GM19328 (cell line): ENCODE measurements at regions not wholly inside any gene's neighbourhood (a gene's known extent, or its start where the extent isn't known, plus 50 kb on each side); places are given as distances from the start of the nearest gene placed in this dataset.
"Not testable (repeated sequence)": the region's sequence is repeated elsewhere in the genome, so short reads cannot be mapped to it uniquely, and the experiment has no call there.

Experiments
- ATAC-seq: cut with Tn5 transposase; IDR thresholded peaks from one replicate; pipeline ENCODE4 v1.9.1; 2021; ENCODE audit warnings: mild to moderate bottlenecking, moderate library complexity; ENCODE audit not compliant: unreplicated experiment

- no peak for ATAC-seq
These were observed 166.7 kb upstream of the E2F7 start for GRCh38 chr12:77232045-77232444.

DNA sequence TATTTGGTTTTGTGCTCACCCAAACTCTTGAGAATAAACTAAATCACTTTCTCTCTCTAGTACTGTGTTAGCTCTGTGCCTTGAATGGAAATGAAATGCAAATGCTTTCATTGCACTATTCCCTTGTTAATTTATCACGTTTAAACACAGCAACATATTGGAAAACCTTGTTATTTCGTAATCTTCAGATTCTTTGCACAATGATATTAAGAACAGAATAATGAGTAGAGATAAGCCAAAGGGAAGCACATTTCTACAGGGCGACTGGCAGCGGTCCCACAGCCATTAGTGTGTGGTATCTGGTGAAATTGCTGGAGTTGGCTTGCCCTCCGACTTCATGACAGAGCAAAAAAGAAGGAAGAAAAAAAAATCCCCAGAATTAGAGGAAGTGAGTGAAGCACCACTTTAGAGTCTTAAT is 166.1 kb upstream of the E2F7 start:
- ATAC-seq: no peak

DNA sequence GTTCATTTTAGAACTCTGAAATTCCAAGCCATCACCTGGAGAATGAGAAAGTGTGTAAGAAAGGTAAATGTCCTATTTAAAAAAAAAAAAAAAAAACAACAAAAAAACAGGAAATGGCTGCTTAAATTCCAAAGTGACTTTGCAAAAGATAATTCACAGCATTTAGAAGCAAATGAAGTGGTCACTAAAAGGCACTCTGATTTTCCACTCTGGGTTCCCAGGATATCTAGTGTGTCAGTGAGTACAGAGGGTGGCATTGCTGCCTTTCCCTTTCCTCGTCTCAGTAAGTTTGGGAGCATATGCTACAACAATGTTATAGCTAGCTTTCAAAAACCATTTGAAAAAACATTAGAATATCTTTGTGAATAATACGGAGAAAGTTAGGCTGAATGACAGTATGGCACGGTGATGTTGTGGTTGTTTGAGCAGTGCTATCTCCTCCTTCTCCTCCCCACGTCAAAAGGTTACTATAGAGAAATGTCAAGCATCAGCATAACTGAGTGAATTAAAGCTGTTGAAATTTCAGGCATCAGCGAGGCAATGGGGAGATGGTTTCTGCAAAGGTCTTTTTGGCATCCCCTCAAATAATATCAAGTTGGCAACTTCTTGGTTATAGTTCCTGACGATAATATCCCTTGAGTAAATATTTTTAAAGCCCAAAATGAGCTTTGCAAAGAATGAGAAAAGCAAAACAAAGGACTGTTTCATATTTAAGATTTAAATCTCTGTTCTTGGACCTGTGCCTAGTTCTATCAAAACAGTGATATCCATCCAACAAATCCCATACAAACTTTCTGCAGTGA is 164.5 kb upstream of the E2F7 start:
- no peak for ATAC-seq

GRCh38 chr12:77228376-77228775 is 163.0 kb upstream of the E2F7 start:
- no peak for ATAC-seq

DNA sequence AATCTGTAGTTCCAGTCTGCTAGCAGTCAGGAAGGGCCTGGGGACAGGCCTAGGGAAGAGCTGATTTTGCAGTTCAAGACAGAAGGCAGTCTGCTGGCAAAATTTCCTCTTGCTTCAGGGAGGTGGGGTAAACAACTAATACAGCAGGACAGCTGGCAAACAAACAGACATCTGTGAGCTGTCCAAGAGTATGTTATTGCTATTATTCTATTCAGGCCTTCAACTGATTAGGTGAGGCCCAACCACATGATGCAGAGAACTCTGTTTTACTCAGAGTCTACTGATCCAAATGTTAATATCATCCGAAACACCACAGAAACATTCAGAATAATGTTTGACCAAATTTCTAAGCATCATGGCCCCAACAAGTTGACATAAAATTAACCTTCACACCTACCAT is 161.0 kb upstream of the E2F7 start:
- no peak for ATAC-seq

- ATAC-seq: no peak
These were observed 160.0 kb upstream of the E2F7 start for GRCh38 chr12:77225373-77225772.

GRCh38 chr12:77224346-77224745 is 159.0 kb upstream of the E2F7 start:
- no peak for ATAC-seq

DNA sequence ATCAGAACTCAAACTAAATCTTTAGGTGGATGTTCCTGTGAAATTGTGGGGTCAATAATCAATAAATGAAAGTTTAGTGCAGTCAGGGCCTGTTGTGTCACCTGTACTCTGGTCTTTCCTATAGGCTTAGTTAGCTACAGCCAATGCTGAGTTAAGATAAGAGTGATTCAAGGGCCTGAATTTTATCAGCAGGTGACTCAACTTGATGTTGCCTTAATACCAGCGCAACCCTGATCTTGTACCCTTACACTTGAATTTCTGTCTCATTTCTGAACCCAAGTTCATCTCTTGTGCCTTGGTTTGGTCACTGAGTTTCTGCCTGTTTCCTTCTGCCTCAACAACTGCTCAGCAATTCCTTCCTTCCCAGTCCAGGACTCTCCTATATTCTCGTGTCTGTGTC is 157.0 kb upstream of the E2F7 start:
- no peak for ATAC-seq

GRCh38 chr12:77220586-77220985 is 155.2 kb upstream of the E2F7 start:
- no peak for ATAC-seq

DNA sequence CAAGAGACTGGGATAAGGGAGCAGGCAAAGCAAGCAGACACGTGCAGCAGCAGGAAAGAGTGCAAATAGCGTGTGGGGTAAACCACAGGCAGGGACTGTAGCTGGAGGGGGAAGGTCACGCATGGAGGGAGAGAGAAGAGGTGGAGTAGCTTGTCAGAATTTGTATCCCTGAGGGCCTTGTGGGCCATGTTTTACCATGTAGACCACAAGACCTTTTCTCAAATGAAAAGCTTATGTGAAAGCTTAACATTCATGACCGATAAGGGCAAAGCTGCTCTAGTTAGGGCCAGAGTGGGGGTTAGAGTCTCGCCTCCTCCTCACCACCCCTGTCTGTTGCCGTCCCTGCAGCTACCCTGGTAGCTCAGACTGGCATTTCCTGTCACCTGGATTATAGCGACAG is 152.9 kb upstream of the E2F7 start:
- no peak for ATAC-seq

DNA sequence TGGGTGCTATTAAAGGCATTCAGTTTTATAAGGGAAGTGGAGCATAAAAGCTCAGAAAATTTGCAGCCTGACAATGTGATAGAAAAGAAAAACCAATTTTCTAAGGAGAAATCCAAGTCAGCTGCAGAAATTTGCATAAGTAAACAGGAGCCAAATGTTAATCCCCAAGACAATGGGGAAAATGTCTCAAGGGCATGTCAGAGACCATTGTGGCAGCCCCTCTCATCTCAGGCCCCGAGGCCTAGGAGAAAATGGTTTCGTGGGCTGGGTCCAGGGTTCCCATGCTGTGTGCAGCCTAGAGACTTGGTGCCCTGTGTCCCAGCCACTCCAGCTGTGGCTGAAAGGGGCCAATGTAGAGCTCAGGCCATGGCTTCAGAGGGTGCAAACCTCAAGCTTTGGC is 150.8 kb upstream of the E2F7 start:
- ATAC-seq: not testable (repeated sequence)

GRCh38 chr12:77214136-77214535 is 148.8 kb upstream of the E2F7 start:
- no peak for ATAC-seq

DNA sequence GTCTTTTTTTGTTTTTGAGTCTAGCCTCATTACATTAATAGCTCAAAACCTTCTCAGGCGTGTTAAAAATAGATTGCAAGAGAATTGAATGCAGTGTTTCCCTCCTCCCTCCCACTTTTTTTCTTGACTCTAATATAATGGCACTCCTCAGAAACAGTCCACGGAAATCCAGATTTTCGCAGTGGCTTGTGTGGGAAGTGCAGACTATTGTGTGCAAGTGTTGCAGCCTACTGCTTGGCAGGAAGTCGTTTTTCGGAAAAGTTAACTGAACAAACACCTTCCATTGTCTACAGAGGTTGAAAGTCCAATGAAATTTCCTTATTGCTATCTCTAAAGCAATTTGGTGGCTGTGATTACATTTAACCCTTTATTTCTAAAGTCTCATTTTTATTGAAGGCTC is 147.9 kb upstream of the E2F7 start:
- ATAC-seq: no peak

DNA sequence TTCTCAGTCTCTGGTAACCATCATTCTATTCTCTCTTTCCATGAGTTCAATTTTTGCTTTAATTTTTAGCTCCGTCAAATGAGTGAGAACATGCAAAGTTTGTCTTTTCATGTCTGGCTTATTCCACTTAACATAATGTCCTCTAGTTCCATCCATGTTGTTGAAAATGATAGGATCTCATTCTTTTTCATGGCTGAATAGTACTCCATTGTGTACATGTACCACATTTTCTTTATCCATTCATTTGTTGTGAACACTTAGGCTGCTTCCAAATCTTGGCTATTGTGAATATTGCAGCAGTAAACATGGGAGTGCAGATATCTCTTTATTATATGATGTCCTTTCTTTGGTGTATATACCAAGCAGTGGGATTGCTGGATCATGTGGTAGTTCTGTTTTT is 145.4 kb upstream of the E2F7 start:
- no peak for ATAC-seq

DNA sequence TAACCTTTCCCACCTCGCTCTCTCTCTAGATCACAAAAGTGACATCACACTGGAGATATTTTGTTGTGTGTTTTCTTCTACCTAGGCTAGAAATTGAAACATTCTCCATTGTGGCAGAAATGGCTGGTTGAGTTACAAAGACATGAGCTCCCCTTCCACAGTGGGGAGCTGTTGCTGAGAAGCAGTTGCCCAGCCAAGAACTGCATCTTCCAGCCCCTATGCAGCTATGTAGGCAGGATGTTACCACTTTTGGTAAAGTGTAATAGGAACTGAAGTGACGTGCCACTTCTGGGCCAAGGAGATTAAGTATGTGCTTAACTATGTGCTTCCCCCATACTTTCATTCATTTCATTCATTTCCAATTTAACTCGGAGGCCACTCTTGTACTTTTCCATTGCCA is 138.7 kb upstream of the E2F7 start:
- no peak for ATAC-seq

GRCh38 chr12:77202457-77203060 is 137.2 kb upstream of the E2F7 start:
- no peak for ATAC-seq

GRCh38 chr12:77189901-77190416 is 124.6 kb upstream of the E2F7 start:
- no peak for ATAC-seq

- ATAC-seq: no peak
These were observed 124.1 kb upstream of the E2F7 start for GRCh38 chr12:77189458-77189857.

- ATAC-seq: no peak
These were observed 114.1 kb upstream of the E2F7 start for GRCh38 chr12:77179515-77179914.

DNA sequence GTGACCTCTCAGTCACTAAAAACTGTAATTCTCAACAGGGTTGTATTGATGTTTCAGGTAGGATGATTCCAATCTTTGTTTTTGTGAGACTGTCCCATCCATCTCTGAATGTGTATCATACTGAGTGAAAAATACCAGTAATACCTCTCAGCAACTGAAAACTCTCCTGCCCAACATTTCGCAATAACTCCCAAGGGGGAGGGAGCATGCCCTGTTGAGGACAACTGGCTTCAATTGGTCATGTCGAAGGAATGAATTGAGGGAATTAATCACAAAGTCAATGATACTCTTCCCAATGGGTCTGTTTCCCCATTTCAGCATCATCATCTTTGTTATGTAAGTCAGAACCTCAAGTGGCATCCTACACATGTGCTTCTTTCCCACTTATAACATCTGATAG is 102.4 kb upstream of the E2F7 start:
- no peak for ATAC-seq

DNA sequence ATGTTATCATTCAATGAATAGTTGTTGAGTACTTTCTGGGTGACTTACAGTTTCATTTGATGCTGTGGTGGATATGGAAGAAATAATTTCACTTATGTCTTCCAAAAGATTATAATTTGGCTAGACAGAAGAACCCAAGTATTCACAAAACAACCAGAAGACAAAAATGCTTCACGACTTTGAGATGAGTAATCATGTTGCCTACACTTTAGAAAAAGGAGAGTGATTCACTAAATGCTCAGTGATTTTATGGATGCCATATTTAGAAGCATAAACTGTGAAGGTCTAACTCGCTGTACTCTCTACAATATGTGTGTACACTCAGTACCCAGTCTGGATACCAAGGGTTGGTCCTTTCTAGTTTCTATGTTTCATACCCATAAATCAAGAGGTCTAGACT is 101.3 kb upstream of the E2F7 start:
- no peak for ATAC-seq
